H9 (cell line): ENCODE measurements at regions not wholly inside any gene's neighbourhood (a gene's known extent, or its start where the extent isn't known, plus 50 kb on each side); places are given as distances from the start of the nearest gene placed in this dataset.
"Not testable (repeated sequence)": the region's sequence is repeated elsewhere in the genome, so short reads cannot be mapped to it uniquely, and the experiment has no call there.

Experiments used
- DNase-seq: peaks from one replicate; pipeline ENCODE4 v3.0.0-alpha.2; 2017
- H2AFZ ChIP-seq: one replicate; pipeline ENCODE4 v1.6.1; 2013; ENCODE audit warnings: mild to moderate bottlenecking, low read length, control low read depth, moderate library complexity
- H2AK5ac ChIP-seq: 2 replicates; pipeline ENCODE4 v1.6.1; 2013; ENCODE audit warnings: low read length, control low read depth, mixed read lengths; ENCODE audit not compliant: insufficient read length
- H2BK120ac ChIP-seq: one replicate; pipeline ENCODE4 v1.6.1; 2013; ENCODE audit warnings: low read depth, mild to moderate bottlenecking, low read length, control low read depth, inconsistent platforms; ENCODE audit not compliant: poor library complexity, severe bottlenecking
- H2BK12ac ChIP-seq: 2 replicates; pipeline ENCODE4 v1.6.1; 2013; ENCODE audit warnings: low read length, control low read depth, mixed read lengths, low read depth; ENCODE audit not compliant: insufficient read length
- H2BK15ac ChIP-seq: 2 replicates; pipeline ENCODE4 v1.6.1; 2013; ENCODE audit warnings: low read depth, low read length, control low read depth
- H2BK20ac ChIP-seq: one replicate; pipeline ENCODE4 v1.6.1; 2013; ENCODE audit warnings: low read depth, mild to moderate bottlenecking, low read length, control low read depth, inconsistent platforms; ENCODE audit not compliant: poor library complexity, severe bottlenecking
- H2BK5ac ChIP-seq: 2 replicates; pipeline ENCODE4 v1.6.1; 2013; ENCODE audit warnings: low read length, control low read depth, mixed read lengths; ENCODE audit not compliant: insufficient read length
- H3K14ac ChIP-seq: 2 replicates; pipeline ENCODE4 v1.6.1; 2013; ENCODE audit warnings: low read length, control low read depth; ENCODE audit not compliant: insufficient read depth
- H3K18ac ChIP-seq: 2 replicates; pipeline ENCODE4 v1.6.1; 2013; ENCODE audit warnings: low read depth, mild to moderate bottlenecking, mixed read lengths, low read length, control low read depth; ENCODE audit not compliant: insufficient read length
- H3K23ac ChIP-seq: 2 replicates; pipeline ENCODE4 v1.6.1; 2013; ENCODE audit warnings: low read length, control low read depth, mixed read lengths, low read depth; ENCODE audit not compliant: insufficient read length
- H3K23me2 ChIP-seq: 2 replicates; pipeline ENCODE4 v1.6.1; 2013; ENCODE audit warnings: low read depth, mild to moderate bottlenecking, mixed read lengths, low read length, control low read depth; ENCODE audit not compliant: insufficient read length, poor library complexity, severe bottlenecking
- H3K27ac ChIP-seq: 2 replicates; pipeline ENCODE4 v1.5.1; 2013; ENCODE audit warnings: low read length, control low read depth, mixed read lengths, low read depth; ENCODE audit not compliant: insufficient read length
- H3K27me3 ChIP-seq: 2 replicates; pipeline ENCODE4 v1.6.1; 2013; ENCODE audit warnings: low read length, control low read depth, inconsistent platforms; ENCODE audit not compliant: insufficient read depth
- H3K4ac ChIP-seq: 2 replicates; pipeline ENCODE4 v1.6.1; 2013; ENCODE audit warnings: low read depth, mild to moderate bottlenecking, control low read depth, inconsistent platforms, low read length, moderate library complexity
- H3K4me1 ChIP-seq: 2 replicates; pipeline ENCODE4 v1.6.1; 2013; ENCODE audit warnings: low read length, control low read depth, inconsistent platforms; ENCODE audit not compliant: insufficient read depth
- H3K4me2 ChIP-seq: 2 replicates; pipeline ENCODE4 v1.6.1; 2013; ENCODE audit warnings: low read length, control low read depth, mixed read lengths; ENCODE audit not compliant: insufficient read length, insufficient read depth
- H3K56ac ChIP-seq: 2 replicates; pipeline ENCODE4 v1.6.1; 2013; ENCODE audit warnings: low read depth, mild to moderate bottlenecking, mixed read lengths, low read length, control low read depth; ENCODE audit not compliant: insufficient read length
- H3K79me1 ChIP-seq: 2 replicates; pipeline ENCODE4 v1.6.1; 2013; ENCODE audit warnings: low read depth, mild to moderate bottlenecking, moderate library complexity, low read length, control low read depth, inconsistent platforms; ENCODE audit not compliant: insufficient read depth, poor library complexity, severe bottlenecking
- H3K79me2 ChIP-seq: 2 replicates; pipeline ENCODE4 v1.6.1; 2013; ENCODE audit warnings: low read length, control low read depth, inconsistent platforms; ENCODE audit not compliant: insufficient read depth
- H3K9ac ChIP-seq: 2 replicates; pipeline ENCODE4 v1.6.1; 2013; ENCODE audit warnings: low read length, control low read depth, mixed read lengths; ENCODE audit not compliant: insufficient read length; ENCODE audit errors: extremely low read depth
- H3K9me3 ChIP-seq: one replicate; pipeline ENCODE4 v1.6.1; 2013; ENCODE audit warnings: low read depth, low read length, inconsistent platforms; ENCODE audit not compliant: control insufficient read depth
- H3T11ph ChIP-seq: one replicate; pipeline ENCODE4 v1.6.1; 2013; ENCODE audit warnings: mild to moderate bottlenecking, low read length, control low read depth, inconsistent platforms
- H4K20me1 ChIP-seq: one replicate; pipeline ENCODE4 v1.6.1; 2013; ENCODE audit not compliant: control insufficient read depth, insufficient read length, insufficient read depth
- H4K5ac ChIP-seq: 2 replicates; pipeline ENCODE4 v1.6.1; 2013; ENCODE audit warnings: low read depth, mild to moderate bottlenecking, mixed read lengths, low read length, control low read depth; ENCODE audit not compliant: insufficient read length
- H4K8ac ChIP-seq: replicated peaks from 2 replicates; pipeline ENCODE4 v1.6.1; 2013; ENCODE audit warnings: low read length, control low read depth, mixed read lengths, low read depth; ENCODE audit not compliant: insufficient read length
- H4K91ac ChIP-seq: 2 replicates; pipeline ENCODE4 v1.6.1; 2013; ENCODE audit warnings: low read depth, mild to moderate bottlenecking, moderate library complexity, mixed read lengths, low read length, control low read depth; ENCODE audit not compliant: insufficient read length
- H3K27ac Mint-ChIP-seq, 3 experiments: 2 replicates in 2 of 3; 3 replicates in 1 of 3; pipeline ENCODE4 v1.8.0; 2020 to 2021; ENCODE audit warnings: mixed read lengths in 3 of 3, mild to moderate bottlenecking in 1 of 3, moderate library complexity in 1 of 3
- H3K27me3 Mint-ChIP-seq: 2 replicates; pipeline ENCODE4 v1.8.0; 2021; ENCODE audit warnings: low read depth, mild to moderate bottlenecking, moderate library complexity, mixed read lengths
- H3K36me3 Mint-ChIP-seq, 3 experiments: 2 replicates in 2 of 3; 3 replicates in 1 of 3; pipeline ENCODE4 v1.8.0; 2020 to 2021; ENCODE audit warnings: low read depth in 3 of 3, mixed read lengths in 3 of 3; ENCODE audit not compliant: insufficient read depth in 1 of 3
- H3K4me1 Mint-ChIP-seq, 2 experiments: 2 replicates each; pipeline ENCODE4 v1.8.0; 2020; ENCODE audit warnings: mixed read lengths in 2 of 2
- H3K4me3 Mint-ChIP-seq, 2 experiments: 2 replicates in 1 of 2; 3 replicates in 1 of 2; pipeline ENCODE4 v1.8.0; 2020 to 2021; ENCODE audit warnings: mild to moderate bottlenecking in 2 of 2, mixed read lengths in 2 of 2, moderate library complexity in 1 of 2
- H3K9me3 Mint-ChIP-seq, 2 experiments: 2 replicates in 1 of 2; 3 replicates in 1 of 2; pipeline ENCODE4 v1.8.0; 2020; ENCODE audit warnings: mild to moderate bottlenecking in 2 of 2, mixed read lengths in 2 of 2, moderate library complexity in 1 of 2
- CTCF ChIP-seq: fragments of 200-600 bp; sonication (generic); conservative IDR thresholded peaks from 3 replicates; pipeline ENCODE4 v1.8.0; 2021; ENCODE audit warnings: antibody characterized with exemption, mild to moderate bottlenecking
- WGBS: extraction: QIAGEN DNeasy Blood & Tissue Kit; methylation state at CpG from one replicate; pipeline ENCODE4 v1.1.7; 2013; ENCODE audit warnings: missing lambda C conversion rate, low lambda C conversion rate, mixed read lengths; ENCODE audit not compliant: insufficient read length; ENCODE audit errors: extremely low coverage; 5-methylcytosine and 5-hydroxymethylcytosine counted together

GRCh38 chr6:130644175-130644574 lies 183.0 kb upstream of the SMLR1 start:
- no peak overlapping the region for H2AFZ ChIP-seq
- no CpG with 5 or more reads among the region's 2 CpGs for WGBS
- H3K4ac ChIP-seq = no peak overlapping the region
- Mint-ChIP-seq H3K36me3 (peaks cover 11 to 14% (median 12%) of the 10 kb centered on the region in 3 experiments; a peak in 6 of 7 replicates), H3K9me3 (peaks cover 15 to 21% of the 10 kb centered on the region in 2 experiments), H3K4me3 (no peak overlapping the region), H3K27me3 (no peaks in the 10 kb centered on the region), H3K4me1 (no peaks in the 10 kb centered on the region), H3K27ac (no peak overlapping the region)
- no peak overlapping the region for H3K9ac ChIP-seq
- no peaks in the 10 kb centered on the region for H3K79me2 ChIP-seq
- H2AK5ac ChIP-seq = no peak overlapping the region
- H4K91ac ChIP-seq = no peak overlapping the region
- no peaks in the 10 kb centered on the region for H3K27me3 ChIP-seq
- H3K27ac ChIP-seq = no peak overlapping the region
- TF ChIP-seq CTCF = no peak
- no peak overlapping the region for H3K4me2 ChIP-seq
- H4K8ac ChIP-seq = no peak overlapping the region
- no peak overlapping the region for H3K18ac ChIP-seq
- H2BK12ac ChIP-seq = no peak overlapping the region
- no peak overlapping the region for H3K23ac ChIP-seq
- no peaks in the 10 kb centered on the region for H3K4me1 ChIP-seq
- H2BK5ac ChIP-seq = no peak overlapping the region
- no peaks in the 10 kb centered on the region for H3K79me1 ChIP-seq
- DNase-seq = no peak
- H3K9me3 ChIP-seq = no peaks in the 10 kb centered on the region
- no peak overlapping the region for H2BK20ac ChIP-seq
- no peaks in the 10 kb centered on the region for H4K20me1 ChIP-seq
- H3K23me2 ChIP-seq = no peaks in the 10 kb centered on the region
- no peak overlapping the region for H4K5ac ChIP-seq
- H3T11ph ChIP-seq = no peak overlapping the region
- H2BK15ac ChIP-seq = no peak overlapping the region
- no peak overlapping the region for H3K56ac ChIP-seq
- no peak overlapping the region for H2BK120ac ChIP-seq
- H3K14ac ChIP-seq = no peak overlapping the region

GRCh38 chr6:130644769-130645168 lies 182.4 kb upstream of the SMLR1 start:
- not testable (repeated sequence) for H3K23ac ChIP-seq, H2BK15ac ChIP-seq, H3K23me2 ChIP-seq, H3K4me1 Mint-ChIP-seq, H3K27ac ChIP-seq, H3K14ac ChIP-seq, H4K8ac ChIP-seq, H3K27me3 ChIP-seq, H3K4me3 Mint-ChIP-seq, H3K4me1 ChIP-seq, H4K5ac ChIP-seq, DNase-seq, H2BK20ac ChIP-seq, H3K18ac ChIP-seq, H3K56ac ChIP-seq, H2AK5ac ChIP-seq, H2BK5ac ChIP-seq, H3K27me3 Mint-ChIP-seq, H3K4me2 ChIP-seq, H3K9me3 ChIP-seq, H3K4ac ChIP-seq, H3K9ac ChIP-seq, H3K79me1 ChIP-seq, H3T11ph ChIP-seq, H3K27ac Mint-ChIP-seq, H2BK12ac ChIP-seq, H4K91ac ChIP-seq, H2AFZ ChIP-seq, H3K79me2 ChIP-seq, H4K20me1 ChIP-seq, H2BK120ac ChIP-seq
- WGBS = no CpG with 5 or more reads among the region's 3 CpGs
- Mint-ChIP-seq H3K36me3 (peaks cover 11 to 14% (median 12%) of the 10 kb centered on the region in 3 experiments; a peak in 6 of 7 replicates), H3K9me3 (peaks cover 14 to 16% of the 10 kb centered on the region in 2 experiments)
